ENCODE measurements at regions not wholly inside any gene's neighbourhood (a gene's known extent, or its start where the extent isn't known, plus 50 kb on each side); places are given as distances from the start of the nearest gene placed in this dataset.

DNA sequence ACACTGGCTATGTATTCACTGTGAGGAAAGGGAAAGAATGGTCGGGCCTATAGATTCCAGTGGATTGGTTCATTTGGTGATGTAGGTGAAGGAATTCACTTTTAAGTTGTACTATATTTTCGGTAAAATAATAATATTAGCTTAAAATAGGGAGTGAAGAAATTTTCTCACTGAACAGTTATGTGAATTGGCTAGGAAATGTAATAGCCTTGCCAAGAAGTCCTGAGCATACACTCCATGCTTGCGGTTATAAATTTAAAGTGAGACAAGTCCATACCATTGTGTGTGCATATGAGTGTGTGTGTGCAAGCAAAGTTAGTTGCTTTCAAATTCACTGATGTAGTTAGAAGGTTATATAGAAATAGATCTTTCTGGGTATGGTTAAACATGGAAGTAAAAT is 1651.0 kb downstream of the NCAM2 start:
- POLR2A ChIA-PET: no interaction called here
- CTCF ChIA-PET: no interaction called here
- Mint-ChIP-seq H3K4me3 (ENCODE audit: unreplicated experiment) (no peak overlapping the region), H3K36me3 (ENCODE audit: insufficient read depth, unreplicated experiment) (no peaks in the 10 kb centered on the region), H3K9me3 (ENCODE audit: unreplicated experiment) (peaks cover 17% of the 10 kb centered on the region), H3K4me1 (ENCODE audit: insufficient read depth, unreplicated experiment) (no peaks in the 10 kb centered on the region), H3K27me3 (ENCODE audit: insufficient read depth, unreplicated experiment) (no peaks in the 10 kb centered on the region), H3K27ac (ENCODE audit: low read depth, unreplicated experiment) (no peak overlapping the region)
- intact Hi-C loops (cut with micrococcal nuclease): no loop called here
- TF ChIP-seq, protein P1, sequence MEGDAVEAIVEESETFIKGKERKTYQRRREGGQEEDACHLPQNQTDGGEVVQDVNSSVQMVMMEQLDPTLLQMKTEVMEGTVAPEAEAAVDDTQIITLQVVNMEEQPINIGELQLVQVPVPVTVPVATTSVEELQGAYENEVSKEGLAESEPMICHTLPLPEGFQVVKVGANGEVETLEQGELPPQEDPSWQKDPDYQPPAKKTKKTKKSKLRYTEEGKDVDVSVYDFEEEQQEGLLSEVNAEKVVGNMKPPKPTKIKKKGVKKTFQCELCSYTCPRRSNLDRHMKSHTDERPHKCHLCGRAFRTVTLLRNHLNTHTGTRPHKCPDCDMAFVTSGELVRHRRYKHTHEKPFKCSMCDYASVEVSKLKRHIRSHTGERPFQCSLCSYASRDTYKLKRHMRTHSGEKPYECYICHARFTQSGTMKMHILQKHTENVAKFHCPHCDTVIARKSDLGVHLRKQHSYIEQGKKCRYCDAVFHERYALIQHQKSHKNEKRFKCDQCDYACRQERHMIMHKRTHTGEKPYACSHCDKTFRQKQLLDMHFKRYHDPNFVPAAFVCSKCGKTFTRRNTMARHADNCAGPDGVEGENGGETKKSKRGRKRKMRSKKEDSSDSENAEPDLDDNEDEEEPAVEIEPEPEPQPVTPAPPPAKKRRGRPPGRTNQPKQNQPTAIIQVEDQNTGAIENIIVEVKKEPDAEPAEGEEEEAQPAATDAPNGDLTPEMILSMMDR (IDR thresholded peaks at IDR 0.05; ENCODE audit: unreplicated experiment): no peak
- no TSS peak for BruUV-seq (replicated peaks)
- DNase-seq (ENCODE audit: unreplicated experiment): no peak

DNA sequence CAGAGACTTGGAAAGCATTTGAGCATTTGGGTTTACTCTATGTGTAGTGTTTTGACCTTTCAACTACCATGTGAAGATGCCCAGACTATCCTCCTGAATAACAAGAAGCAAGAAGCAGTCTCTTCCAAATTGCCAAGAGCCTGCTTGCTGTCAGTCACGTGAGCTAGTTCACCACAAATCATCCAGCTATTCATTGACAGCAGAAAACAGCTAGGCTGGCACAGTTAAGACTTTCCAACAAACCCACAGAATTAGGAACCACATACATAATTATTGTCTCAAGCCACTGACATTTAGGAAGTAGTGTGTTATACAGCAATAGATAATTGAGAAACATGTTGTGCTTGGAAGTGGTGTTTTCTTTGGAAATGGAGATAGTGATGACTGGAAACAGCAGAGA is 1652.0 kb downstream of the NCAM2 start:
- H3K27me3 Mint-ChIP-seq (ENCODE audit: insufficient read depth, unreplicated experiment): no peaks in the 10 kb centered on the region

GRCh38 chr21:22657781-22658180 is 1659.6 kb downstream of the NCAM2 start:
- intact Hi-C loops (cut with micrococcal nuclease): no loop called here
- Mint-ChIP-seq H3K9me3 (ENCODE audit: unreplicated experiment) (no peaks in the 10 kb centered on the region), H3K4me1 (ENCODE audit: insufficient read depth, unreplicated experiment) (no peaks in the 10 kb centered on the region), H3K4me3 (ENCODE audit: unreplicated experiment) (no peak overlapping the region), H3K27ac (ENCODE audit: low read depth, unreplicated experiment) (no peak overlapping the region), H3K27me3 (ENCODE audit: insufficient read depth, unreplicated experiment) (no peaks in the 10 kb centered on the region), H3K36me3 (ENCODE audit: insufficient read depth, unreplicated experiment) (no peaks in the 10 kb centered on the region)
- BruUV-seq (replicated peaks): no TSS peak
- ChIA-PET POLR2A (no interaction called here), CTCF (no interaction called here)
- no peak for DNase-seq (ENCODE audit: unreplicated experiment)
- TF ChIP-seq, protein P1 (IDR thresholded peaks at IDR 0.05; ENCODE audit: unreplicated experiment): no peak

More for the DNA sequence above, 1652.0 kb downstream of the NCAM2 start:
- H3K4me3 Mint-ChIP-seq (ENCODE audit: unreplicated experiment): no peak overlapping the region
- no peak for DNase-seq (ENCODE audit: unreplicated experiment)
- no TSS peak for BruUV-seq (replicated peaks)
- H3K9me3 Mint-ChIP-seq (ENCODE audit: unreplicated experiment): peaks cover 17% of the 10 kb centered on the region
- no peak overlapping the region for H3K27ac Mint-ChIP-seq (ENCODE audit: low read depth, unreplicated experiment)
- H3K4me1 Mint-ChIP-seq (ENCODE audit: insufficient read depth, unreplicated experiment): no peaks in the 10 kb centered on the region
- TF ChIP-seq, protein P1 (IDR thresholded peaks at IDR 0.05; ENCODE audit: unreplicated experiment): no peak
- intact Hi-C loops (cut with micrococcal nuclease): no loop called here
- no peaks in the 10 kb centered on the region for H3K36me3 Mint-ChIP-seq (ENCODE audit: insufficient read depth, unreplicated experiment)
- ChIA-PET POLR2A (interaction anchor here (0.6 kb wide), 1 partner anchor 15 kb away, joined by 3 read pairs; no protein-coding TSS in a partner anchor), CTCF (interaction anchor here (0.6 kb wide), 1 partner anchor 359 kb away, joined by 3 read pairs; no protein-coding TSS in a partner anchor)

GRCh38 chr21:22670148-22670547 is 1671.9 kb downstream of the NCAM2 start:
- H3K36me3 Mint-ChIP-seq (ENCODE audit: insufficient read depth, unreplicated experiment): no peaks in the 10 kb centered on the region
- TF ChIP-seq, protein P1 (IDR thresholded peaks at IDR 0.05; ENCODE audit: unreplicated experiment): no peak
- CTCF ChIA-PET: no interaction called here
- no peak overlapping the region for H3K4me3 Mint-ChIP-seq (ENCODE audit: unreplicated experiment)
- POLR2A ChIA-PET: no interaction called here
- no peak overlapping the region for H3K27ac Mint-ChIP-seq (ENCODE audit: low read depth, unreplicated experiment)
- H3K27me3 Mint-ChIP-seq (ENCODE audit: insufficient read depth, unreplicated experiment): no peaks in the 10 kb centered on the region
- peaks cover 37% of the 10 kb centered on the region for H3K9me3 Mint-ChIP-seq (ENCODE audit: unreplicated experiment)
- H3K4me1 Mint-ChIP-seq (ENCODE audit: insufficient read depth, unreplicated experiment): no peaks in the 10 kb centered on the region
- intact Hi-C loops (cut with micrococcal nuclease): no loop called here
- BruUV-seq (replicated peaks): no TSS peak
- DNase-seq (ENCODE audit: unreplicated experiment): no peak
